SU-DHL-6 (cell line): ENCODE measurements at regions not wholly inside any gene's neighbourhood (a gene's known extent, or its start where the extent isn't known, plus 50 kb on each side); places are given as distances from the start of the nearest gene placed in this dataset.

Source experiments
- CTCF ChIP-seq: fragments of 200-600 bp; sonication (generic); IDR thresholded peaks from one replicate; pipeline ENCODE4 v1.5.1; 2017; ENCODE audit warnings: antibody characterized with exemption, mild to moderate bottlenecking, low read length, moderate library complexity; ENCODE audit not compliant: insufficient read depth, poor library complexity, severe bottlenecking
- EZH2phosphoT487 ChIP-seq: fragments of 200-600 bp; sonication (generic), shearing (Covaris generic); conservative IDR thresholded peaks from 2 replicates; pipeline ENCODE4 v1.6.1; 2018; ENCODE audit warnings: mild to moderate bottlenecking, antibody characterized with exemption, low read length, moderate library complexity, mixed read lengths

- TF ChIP-seq CTCF (no peak), EZH2phosphoT487 (no peak)
Observed at GRCh38 chr16:86042393-86042792, 143.4 kb downstream of the IRF8 start.
